ENCODE measurements at regions not wholly inside any gene's neighbourhood (a gene's known extent, or its start where the extent isn't known, plus 50 kb on each side); places are given as distances from the start of the nearest gene placed in this dataset.
A peak's percentile ranks its signal among the peaks of the same experiment; 100 is the strongest.

DNA sequence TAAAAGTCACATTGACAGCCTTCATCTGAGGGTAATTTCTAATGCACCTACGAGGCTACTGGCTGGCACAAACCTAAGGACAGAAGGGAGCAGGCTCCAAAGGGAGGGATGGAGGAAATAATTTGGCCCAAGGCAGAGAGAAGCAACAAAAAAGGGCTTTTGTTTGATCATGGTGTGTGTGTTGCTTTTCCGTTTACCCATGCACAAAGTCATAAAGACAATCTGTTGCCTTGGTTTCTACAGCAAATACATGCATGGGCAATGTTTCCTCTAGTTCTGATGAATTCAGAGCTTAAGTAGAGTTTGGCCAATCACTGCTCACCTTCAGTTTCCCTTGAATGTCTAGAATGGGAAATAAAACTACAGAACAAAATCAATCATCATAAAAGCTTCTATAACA is 262.5 kb upstream of the CAND1 start:
- TF ChIP-seq CTCF (IDR thresholded peaks at IDR 0.05): no peak
- Histone ChIP-seq H2AFZ (no peak overlapping the region), H3K27me3 (ENCODE audit: control insufficient read depth, insufficient read depth, low read length) (no peaks in the 10 kb centered on the region), H3K36me3 (ENCODE audit: control insufficient read depth, insufficient read depth, low read length) (no peaks in the 10 kb centered on the region), H3K4me3 (ENCODE audit: low read depth, low read length) (no peak overlapping the region), H3K9ac (no peak overlapping the region), H3K9me3 (ENCODE audit: control insufficient read depth, low read length) (no peaks in the 10 kb centered on the region), H3K4me2 (ENCODE audit: low read length) (no peak overlapping the region), H3K4me1 (peaks cover 24% of the 10 kb centered on the region), H3K79me2 (peaks cover 56% of the 10 kb centered on the region), H3K27ac (no peak overlapping the region)

GRCh38 chr12:67014642-67015041 is 254.5 kb upstream of the CAND1 start:
- Histone ChIP-seq H3K4me3 (ENCODE audit: low read depth, low read length) (no peak overlapping the region), H3K27me3 (ENCODE audit: control insufficient read depth, insufficient read depth, low read length) (no peaks in the 10 kb centered on the region), H3K9ac (no peak overlapping the region), H2AFZ (no peak overlapping the region), H3K4me1 (peaks cover 5% of the 10 kb centered on the region), H3K27ac (no peak overlapping the region), H3K9me3 (ENCODE audit: control insufficient read depth, low read length) (no peaks in the 10 kb centered on the region), H3K79me2 (peaks cover 33% of the 10 kb centered on the region), H3K4me2 (ENCODE audit: low read length) (no peak overlapping the region), H3K36me3 (ENCODE audit: control insufficient read depth, insufficient read depth, low read length) (no peaks in the 10 kb centered on the region)
- TF ChIP-seq CTCF (IDR thresholded peaks at IDR 0.05): no peak

GRCh38 chr12:67018105-67018504 is 251.1 kb upstream of the CAND1 start:
- Histone ChIP-seq H3K27ac (no peak overlapping the region), H3K4me2 (ENCODE audit: low read length) (no peak overlapping the region), H3K36me3 (ENCODE audit: control insufficient read depth, insufficient read depth, low read length) (no peaks in the 10 kb centered on the region), H3K9me3 (ENCODE audit: control insufficient read depth, low read length) (no peaks in the 10 kb centered on the region), H3K4me1 (peaks cover 5% of the 10 kb centered on the region), H2AFZ (no peak overlapping the region), H3K27me3 (ENCODE audit: control insufficient read depth, insufficient read depth, low read length) (no peaks in the 10 kb centered on the region), H3K9ac (no peak overlapping the region), H3K79me2 (peaks cover 17% of the 10 kb centered on the region), H3K4me3 (ENCODE audit: low read depth, low read length) (no peak overlapping the region)
- no peak for TF ChIP-seq CTCF (IDR thresholded peaks at IDR 0.05)

DNA sequence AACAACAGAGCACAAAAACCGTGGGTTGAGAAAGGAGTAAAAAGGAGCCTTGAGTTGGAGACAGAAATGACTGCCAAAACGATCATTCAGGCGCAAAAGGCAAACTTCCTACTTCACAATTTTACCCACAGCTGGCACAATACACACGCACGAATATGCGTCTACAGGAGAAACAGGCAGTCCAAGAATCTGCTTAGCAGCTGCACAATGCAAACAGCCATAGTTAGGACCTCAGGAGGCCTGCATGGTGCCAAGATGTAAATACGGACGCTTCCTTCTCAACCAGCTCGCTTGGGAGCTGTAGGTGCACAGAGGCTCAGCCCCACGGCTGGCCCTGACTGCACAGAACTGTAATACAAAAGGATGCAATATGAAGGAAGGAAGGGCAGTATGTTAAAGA is 250.1 kb upstream of the CAND1 start:
- Histone ChIP-seq H3K27ac (no peak overlapping the region), H2AFZ (peak overlapping the region; percentile 26), H3K4me3 (ENCODE audit: low read depth, low read length) (no peak overlapping the region), H3K27me3 (ENCODE audit: control insufficient read depth, insufficient read depth, low read length) (no peaks in the 10 kb centered on the region), H3K9me3 (ENCODE audit: control insufficient read depth, low read length) (no peaks in the 10 kb centered on the region), H3K9ac (no peak overlapping the region), H3K4me1 (peaks cover 5% of the 10 kb centered on the region), H3K79me2 (peaks cover 23% of the 10 kb centered on the region), H3K36me3 (ENCODE audit: control insufficient read depth, insufficient read depth, low read length) (no peaks in the 10 kb centered on the region), H3K4me2 (ENCODE audit: low read length) (no peak overlapping the region)
- TF ChIP-seq CTCF (IDR thresholded peaks at IDR 0.05): no peak

GRCh38 chr12:67025543-67026114 is 243.5 kb upstream of the CAND1 start:
- H3K4me1 ChIP-seq: peaks cover 21% of the 10 kb centered on the region
- no peak overlapping the region for H3K9ac ChIP-seq
- no peaks in the 10 kb centered on the region for H3K27me3 ChIP-seq (ENCODE audit: control insufficient read depth, insufficient read depth, low read length)
- no peak overlapping the region for H2AFZ ChIP-seq
- peak; percentile 74 for TF ChIP-seq CTCF (IDR thresholded peaks at IDR 0.05)
- no peaks in the 10 kb centered on the region for H3K9me3 ChIP-seq (ENCODE audit: control insufficient read depth, low read length)
- no peak overlapping the region for H3K4me3 ChIP-seq (ENCODE audit: low read depth, low read length)
- no peak overlapping the region for H3K27ac ChIP-seq
- H3K79me2 ChIP-seq: peaks cover 26% of the 10 kb centered on the region
- no peak overlapping the region for H3K4me2 ChIP-seq (ENCODE audit: low read length)
- no peaks in the 10 kb centered on the region for H3K36me3 ChIP-seq (ENCODE audit: control insufficient read depth, insufficient read depth, low read length)

All from parathyroid adenoma (tissue), 2 donors.